Tibial nerve (tissue), 4 donors: ENCODE measurements at regions not wholly inside any gene's neighbourhood (a gene's known extent, or its start where the extent isn't known, plus 50 kb on each side); places are given as distances from the start of the nearest gene placed in this dataset.

ENCODE experiments used
- DNase-seq, 2 donors: peaks; one replicate each; pipeline ENCODE4 v3.0.0-alpha.2; 2019; ENCODE audit warnings: low spot score in 2 of 2
- H3K27ac ChIP-seq, 4 donors: fragments of 200-600 bp; sonication (generic) in 3 of 4; one replicate each; pipeline ENCODE4 v1.5.1; 2017 to 2019; ENCODE audit warnings: mild to moderate bottlenecking in 1 of 4
- H3K27me3 ChIP-seq, 2 donors: fragments of 200-600 bp; sonication (generic) in 1 of 2; one replicate each; pipeline versions ENCODE4 v1.5.1 to v1.6.0; 2017 to 2019
- H3K36me3 ChIP-seq, 3 donors: fragments of 200-600 bp; sonication (generic); one replicate each; pipeline ENCODE4 v1.5.1; 2018 to 2019
- H3K4me1 ChIP-seq, 4 donors: fragments of 200-600 bp; sonication (generic) in 3 of 4; one replicate each; pipeline ENCODE4 v1.5.1; 2017 to 2019
- H3K4me3 ChIP-seq, 4 donors: fragments of 200-600 bp; sonication (generic) in 3 of 4; one replicate each; pipeline ENCODE4 v1.5.1; 2017 to 2019; ENCODE audit warnings: mild to moderate bottlenecking in 1 of 4, moderate library complexity in 1 of 4
- H3K9me3 ChIP-seq, 4 donors: fragments of 200-600 bp; sonication (generic) in 3 of 4; one replicate each; pipeline ENCODE4 v1.5.1; 2017 to 2019
- EP300 ChIP-seq, 2 donors: sonication (generic); formaldehyde crosslinking; IDR thresholded peaks; one replicate each; pipeline ENCODE4 v1.6.1; 2017; ENCODE audit warnings: antibody characterized with exemption in 2 of 2, mild to moderate bottlenecking in 1 of 2
- POLR2A ChIP-seq, 2 donors: fragments of 450-650 bp; IDR thresholded peaks; one replicate each; pipeline ENCODE4 v1.6.1; 2017; ENCODE audit warnings: antibody characterized with exemption in 2 of 2, mild to moderate bottlenecking in 2 of 2, moderate library complexity in 2 of 2
- WGBS, 2 donors: methylation state at CpG; one replicate each; pipeline ENCODE4 v1.1.5; 2018; 5-methylcytosine and 5-hydroxymethylcytosine counted together
- TF ChIP-seq, protein P1 (sequence below), 5 experiments: fragments of 200-600 bp in 3 of 5; fragments of 450-650 bp in 2 of 5; sonication (generic) in 3 of 5; IDR thresholded peaks; one replicate each; pipeline ENCODE4 v1.5.1; 2016 to 2019; ENCODE audit warnings: antibody characterized with exemption in 5 of 5, mild to moderate bottlenecking in 3 of 5, moderate library complexity in 2 of 5

DNA sequence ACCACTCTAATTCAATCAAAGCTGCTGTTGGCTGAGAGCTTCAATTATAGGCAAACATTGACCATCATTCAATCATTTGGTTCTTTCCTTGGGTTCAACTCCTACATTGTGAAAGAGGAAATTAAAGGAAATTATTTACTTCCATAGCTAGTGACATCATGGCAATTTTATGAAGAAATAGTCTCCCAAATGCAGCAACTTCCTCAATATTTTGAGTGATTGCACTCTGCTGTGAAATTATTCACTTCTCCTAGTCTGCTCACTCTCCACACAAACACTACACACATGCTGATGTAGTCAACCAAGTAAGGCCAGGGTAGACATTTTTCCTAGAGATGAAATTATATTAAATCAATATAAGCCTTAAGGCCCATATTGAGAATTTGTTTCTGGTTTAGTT is 86.7 kb upstream of the NCKAP5 start:
- H3K36me3 ChIP-seq: no peaks in the 10 kb centered on the region
- H3K4me1 ChIP-seq: peaks cover 0 to 5% (median 0%) of the 10 kb centered on the region in 4 donors
- H3K9me3 ChIP-seq: peaks cover 0 to 7% (median 1%) of the 10 kb centered on the region in 4 donors
- H3K27ac ChIP-seq: no peak overlapping the region
- no peaks in the 10 kb centered on the region for H3K27me3 ChIP-seq
- DNase-seq: no peak
- H3K4me3 ChIP-seq: no peak overlapping the region
- TF ChIP-seq, protein P1, sequence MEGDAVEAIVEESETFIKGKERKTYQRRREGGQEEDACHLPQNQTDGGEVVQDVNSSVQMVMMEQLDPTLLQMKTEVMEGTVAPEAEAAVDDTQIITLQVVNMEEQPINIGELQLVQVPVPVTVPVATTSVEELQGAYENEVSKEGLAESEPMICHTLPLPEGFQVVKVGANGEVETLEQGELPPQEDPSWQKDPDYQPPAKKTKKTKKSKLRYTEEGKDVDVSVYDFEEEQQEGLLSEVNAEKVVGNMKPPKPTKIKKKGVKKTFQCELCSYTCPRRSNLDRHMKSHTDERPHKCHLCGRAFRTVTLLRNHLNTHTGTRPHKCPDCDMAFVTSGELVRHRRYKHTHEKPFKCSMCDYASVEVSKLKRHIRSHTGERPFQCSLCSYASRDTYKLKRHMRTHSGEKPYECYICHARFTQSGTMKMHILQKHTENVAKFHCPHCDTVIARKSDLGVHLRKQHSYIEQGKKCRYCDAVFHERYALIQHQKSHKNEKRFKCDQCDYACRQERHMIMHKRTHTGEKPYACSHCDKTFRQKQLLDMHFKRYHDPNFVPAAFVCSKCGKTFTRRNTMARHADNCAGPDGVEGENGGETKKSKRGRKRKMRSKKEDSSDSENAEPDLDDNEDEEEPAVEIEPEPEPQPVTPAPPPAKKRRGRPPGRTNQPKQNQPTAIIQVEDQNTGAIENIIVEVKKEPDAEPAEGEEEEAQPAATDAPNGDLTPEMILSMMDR (IDR thresholded peaks at IDR 0.05): no peak
- peak in 1 of 2 donors; percentile 36 for TF ChIP-seq EP300 (IDR thresholded peaks at IDR 0.05)

DNA sequence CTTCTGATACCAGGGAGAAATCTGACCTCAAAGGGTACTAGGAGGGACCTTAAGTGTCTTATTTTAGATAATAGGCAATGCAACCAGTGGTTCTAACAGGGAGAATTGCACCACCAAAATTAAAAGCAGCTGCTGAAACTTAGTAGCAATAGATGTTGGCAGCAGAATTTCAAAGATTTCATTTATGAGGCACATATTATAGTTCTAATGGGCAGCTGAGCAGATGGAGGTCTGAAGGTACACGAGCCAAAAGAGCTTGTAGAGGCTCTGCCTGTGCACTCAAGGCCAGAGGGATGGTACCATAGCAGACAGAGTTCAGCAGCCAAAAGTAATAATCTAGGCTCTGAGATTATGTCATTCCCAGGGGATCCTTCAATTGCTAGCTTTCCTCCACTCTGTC is 87.3 kb upstream of the NCKAP5 start:
- whole genome bisulfite sequencing, 2 donors: 50 to 67% methylated on average over 1 of the region's 1 CpG
- H3K4me1 ChIP-seq: peaks cover 0 to 5% (median 0%) of the 10 kb centered on the region in 4 donors
- H3K4me3 ChIP-seq: no peak overlapping the region
- TF ChIP-seq EP300 (IDR thresholded peaks at IDR 0.05): no peak
- H3K9me3 ChIP-seq: peaks cover 0 to 2% (median 0%) of the 10 kb centered on the region in 4 donors
- no peak overlapping the region for H3K27ac ChIP-seq
- DNase-seq: no peak
- H3K36me3 ChIP-seq: no peaks in the 10 kb centered on the region
- no peaks in the 10 kb centered on the region for H3K27me3 ChIP-seq

DNA sequence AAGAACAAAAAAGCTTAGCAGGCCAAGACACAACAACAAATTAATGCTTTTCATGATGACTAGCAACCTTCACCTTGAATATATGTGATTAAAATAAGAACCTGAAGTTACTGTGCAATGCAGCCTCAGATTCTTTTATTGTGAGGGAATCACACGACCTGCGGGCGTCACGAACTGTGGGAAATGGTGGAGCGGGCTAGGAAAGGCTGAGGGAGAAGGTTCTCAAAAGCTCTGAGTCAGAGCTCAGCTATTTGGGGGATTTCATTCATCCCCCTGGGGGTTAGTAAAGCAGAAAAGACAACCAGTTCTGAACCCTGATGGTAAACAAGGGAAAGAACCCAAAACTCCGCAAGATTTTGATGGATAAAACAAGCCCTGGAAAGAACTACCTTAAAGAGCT is 89.3 kb upstream of the NCKAP5 start:
- Histone ChIP-seq H3K9me3 (no peaks in the 10 kb centered on the region), H3K4me3 (no peak overlapping the region), H3K4me1 (peaks cover 0 to 5% (median 0%) of the 10 kb centered on the region in 4 donors), H3K27ac (no peak overlapping the region), H3K36me3 (no peaks in the 10 kb centered on the region), H3K27me3 (no peaks in the 10 kb centered on the region)
- TF ChIP-seq POLR2A (IDR thresholded peaks at IDR 0.05) (no peak), EP300 (IDR thresholded peaks at IDR 0.05) (no peak)
- TF ChIP-seq, protein P1 (IDR thresholded peaks at IDR 0.05): no peak
- 82 to 92% methylated on average over 6 of the region's 6 CpGs for WGBS, 2 donors
- no peak for DNase-seq

DNA sequence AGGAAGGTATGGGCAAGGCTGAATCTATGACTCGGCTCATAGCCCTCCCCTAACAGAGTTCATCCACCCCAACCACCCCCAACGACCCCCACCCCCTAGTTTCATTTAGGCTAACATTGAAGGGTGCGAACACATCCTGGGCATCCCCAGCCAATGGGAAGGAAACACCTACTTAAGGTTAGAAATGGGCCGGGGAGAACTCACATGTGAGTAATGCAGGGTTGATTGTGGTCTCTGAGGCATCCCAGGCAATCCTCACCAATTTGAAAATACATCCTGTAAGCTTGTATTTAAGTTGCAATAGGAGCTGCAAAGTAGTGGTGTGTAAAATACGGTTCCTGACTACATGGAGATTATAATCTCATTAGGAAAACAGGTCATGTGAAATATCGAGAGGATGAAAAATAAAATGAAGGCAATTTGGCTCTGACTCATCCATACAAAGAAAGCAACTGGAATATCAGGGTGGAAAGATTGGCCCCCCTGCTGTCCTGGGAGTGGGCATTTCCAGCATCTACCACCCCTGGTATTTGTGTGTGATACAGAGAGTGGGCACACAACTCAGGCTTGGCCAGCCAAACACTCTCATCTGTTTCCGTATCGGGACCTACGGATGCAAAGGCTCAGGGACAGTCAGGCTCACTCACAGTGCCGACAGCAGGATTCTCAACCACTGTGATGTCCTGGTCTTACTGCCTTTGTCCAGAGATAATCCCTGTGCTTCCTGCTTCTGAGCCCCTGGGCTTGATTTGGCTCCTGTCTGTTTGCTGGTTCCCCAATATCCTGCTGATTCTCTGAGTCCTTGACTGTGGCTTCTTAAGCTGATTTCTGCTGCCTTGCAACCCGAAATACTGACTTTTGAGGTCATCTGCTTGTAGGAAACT is 90.0 kb upstream of the NCKAP5 start:
- no peak overlapping the region for H3K4me3 ChIP-seq
- no peak for DNase-seq
- H3K27me3 ChIP-seq: no peaks in the 10 kb centered on the region
- no peaks in the 10 kb centered on the region for H3K9me3 ChIP-seq
- no peaks in the 10 kb centered on the region for H3K36me3 ChIP-seq
- TF ChIP-seq, protein P1 (IDR thresholded peaks at IDR 0.05): no peak
- TF ChIP-seq EP300 (IDR thresholded peaks at IDR 0.05) (no peak), POLR2A (IDR thresholded peaks at IDR 0.05) (no peak)
- H3K4me1 ChIP-seq: peaks cover 0 to 5% (median 0%) of the 10 kb centered on the region in 4 donors
- 75 to 76% methylated on average over 11 of the region's 11 CpGs for WGBS, 2 donors
- H3K27ac ChIP-seq: no peak overlapping the region

DNA sequence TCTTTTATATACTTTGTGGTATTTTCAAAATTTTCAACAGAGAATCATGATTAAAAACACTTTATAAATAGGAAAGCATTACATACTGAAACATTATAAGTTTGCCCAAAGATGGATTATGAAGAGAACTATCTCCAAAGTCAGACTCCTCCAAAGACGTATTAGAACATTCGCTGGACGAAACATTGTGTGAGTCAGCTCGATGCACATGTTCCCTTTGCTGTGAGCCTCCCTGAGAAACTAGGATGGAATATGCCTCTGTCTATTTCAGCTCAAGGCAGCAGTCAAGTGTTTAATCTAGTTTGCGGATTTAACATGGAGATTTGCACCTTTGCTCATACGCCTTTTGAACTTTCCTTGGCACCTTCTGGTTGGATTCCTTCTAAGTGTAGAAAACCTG is 92.2 kb upstream of the NCKAP5 start:
- H3K27ac ChIP-seq: no peak overlapping the region
- H3K4me3 ChIP-seq: no peak overlapping the region
- H3K27me3 ChIP-seq: no peaks in the 10 kb centered on the region
- WGBS, 2 donors: 89 to 94% methylated on average over 6 of the region's 6 CpGs
- no peaks in the 10 kb centered on the region for H3K4me1 ChIP-seq
- no peak for DNase-seq
- TF ChIP-seq POLR2A (IDR thresholded peaks at IDR 0.05): no peak
- TF ChIP-seq, protein P1 (IDR thresholded peaks at IDR 0.05): no peak
- TF ChIP-seq EP300 (IDR thresholded peaks at IDR 0.05): no peak
- H3K36me3 ChIP-seq: no peaks in the 10 kb centered on the region
- no peaks in the 10 kb centered on the region for H3K9me3 ChIP-seq
